HepG2 (cell line): ENCODE measurements at regions not wholly inside any gene's neighbourhood (a gene's known extent, or its start where the extent isn't known, plus 50 kb on each side); places are given as distances from the start of the nearest gene placed in this dataset.

ENCODE experiments used
- BCLAF1 ChIP-seq: fragments of 450-650 bp; IDR thresholded peaks from 2 replicates; pipeline ENCODE4 v1.6.1; 2017; ENCODE audit warnings: mild to moderate bottlenecking
- CREB1 ChIP-seq, 2 experiments: fragments of 450-650 bp in 1 of 2; IDR thresholded peaks; 2 replicates each; pipeline ENCODE4 v1.6.1; 2016 to 2017; ENCODE audit warnings: control low read depth in 1 of 2, mild to moderate bottlenecking in 1 of 2, missing compliant biosample characterization in 1 of 2, missing genetic modification characterization in 1 of 2
- CTCF ChIP-seq: sonication (generic); formaldehyde crosslinking; IDR thresholded peaks from 2 replicates; pipeline ENCODE4 v1.5.0; 2020; ENCODE audit warnings: mild to moderate bottlenecking, missing genetic modification reagents, moderate library complexity
- HDAC6 ChIP-seq: fragments of 200-600 bp; sonication (generic); IDR thresholded peaks from 2 replicates; pipeline ENCODE4 v1.7.0; 2017; ENCODE audit warnings: mild to moderate bottlenecking, antibody characterized with exemption, low read length, low read depth
- KLF11 ChIP-seq: IDR thresholded peaks from 2 replicates; pipeline ENCODE4 v1.6.1; 2016; ENCODE audit warnings: missing compliant biosample characterization
- KMT2A ChIP-seq: sonication (generic); formaldehyde crosslinking; IDR thresholded peaks from 2 replicates; pipeline ENCODE4 v1.4.0; 2020; ENCODE audit warnings: missing genetic modification reagents
- MAFF ChIP-seq: IDR thresholded peaks from 2 replicates; pipeline ENCODE4 v1.6.1; 2011; ENCODE audit warnings: low read depth, low read length, improper control_type of control experiment
- MTF1 ChIP-seq: sonication (generic); formaldehyde crosslinking; IDR thresholded peaks from 2 replicates; pipeline ENCODE4 v1.5.0; 2020; ENCODE audit warnings: missing genetic modification reagents
- RFX5 ChIP-seq: IDR thresholded peaks from 2 replicates; pipeline ENCODE4 v1.6.1; 2011; ENCODE audit warnings: low read depth, low read length, improper control_type of control experiment
- SP1 ChIP-seq, 2 experiments: fragments of 450-650 bp in 1 of 2; sonication (generic) in 1 of 2; formaldehyde crosslinking in 1 of 2; IDR thresholded peaks; 2 replicates each; pipeline versions ENCODE4 v1.4.0 to v1.6.1; 2016 to 2020; ENCODE audit warnings: missing genetic modification reagents in 1 of 2
- ZNF333 ChIP-seq: sonication (generic); formaldehyde crosslinking; IDR thresholded peaks from 2 replicates; pipeline ENCODE4 v1.4.0; 2020; ENCODE audit warnings: mild to moderate bottlenecking, missing genetic modification reagents, borderline replicate concordance
- ZNF558 ChIP-seq: sonication (generic); formaldehyde crosslinking; IDR thresholded peaks from 2 replicates; pipeline ENCODE4 v1.9.0; 2022; ENCODE audit warnings: mild to moderate bottlenecking, missing genetic modification reagents, borderline replicate concordance
- ZNF879 ChIP-seq: sonication (generic); formaldehyde crosslinking; IDR thresholded peaks from 2 replicates; pipeline ENCODE4 v1.8.1; 2023; ENCODE audit warnings: missing genetic modification reagents

DNA sequence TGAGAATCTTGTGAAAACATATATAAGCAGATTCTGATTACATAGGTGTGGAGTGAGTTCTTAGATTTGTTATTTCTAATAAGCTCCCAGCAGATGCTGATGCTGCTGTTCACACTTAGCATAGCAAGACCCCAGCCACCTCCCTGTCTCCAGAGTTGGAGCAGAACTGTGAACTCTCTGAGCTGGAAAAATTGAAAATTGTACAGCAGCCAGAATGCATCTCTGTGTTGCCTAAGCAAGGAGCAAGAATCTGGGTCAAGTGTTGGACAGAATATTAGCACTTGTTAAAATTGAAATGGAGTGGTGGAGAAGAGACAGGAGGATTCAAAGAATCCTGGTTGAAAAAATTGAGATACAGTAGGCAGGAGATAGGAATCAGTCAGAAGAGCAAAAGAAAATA lies 146.6 kb upstream of the FAM47C start:
- TF ChIP-seq MTF1 (no peak), SP1 (IDR thresholded peaks at IDR 0.05) (no peak), SP1 (CRISPR knock-in tag; IDR thresholded peaks at IDR 0.05) (no peak), RFX5 (no peak), KLF11 (CRISPR knock-in tag) (no peak), BCLAF1 (no peak), HDAC6 (no peak), ZNF558 (CRISPR knock-in tag) (no peak), CTCF (CRISPR knock-in tag) (no peak), ZNF333 (no peak), MAFF (no peak), CREB1 (IDR thresholded peaks at IDR 0.05) (no peak), CREB1 (CRISPR knock-in tag; IDR thresholded peaks at IDR 0.05) (no peak), ZNF879 (CRISPR knock-in tag) (no peak), KMT2A (CRISPR knock-in tag) (no peak)
